Upper lobe of left lung (tissue), 6 donors: ENCODE measurements at regions not wholly inside any gene's neighbourhood (a gene's known extent, or its start where the extent isn't known, plus 50 kb on each side); places are given as distances from the start of the nearest gene placed in this dataset.

Experiments
- ATAC-seq, 2 donors: fragments of 200-7000 bp; cut with Tn5 transposase; one replicate each; pipeline ENCODE4 v1.9.1; 2022; ENCODE audit warnings: mild to moderate bottlenecking in 2 of 2, moderate library complexity in 2 of 2; ENCODE audit not compliant: low FRiP score in 2 of 2
- DNase-seq, 2 donors: peaks; one replicate each; pipeline ENCODE4 v3.0.0-alpha.2; 2019 to 2020
- H3K27ac ChIP-seq, 4 donors: fragments of 200-600 bp; sonication (generic); one replicate each; pipeline ENCODE4 v1.5.1; 2016 to 2019
- H3K27me3 ChIP-seq, 4 donors: fragments of 200-600 bp; sonication (generic); one replicate each; pipeline ENCODE4 v1.5.1; 2017 to 2019
- H3K36me3 ChIP-seq, 4 donors: fragments of 200-600 bp; sonication (generic); one replicate each; pipeline ENCODE4 v1.5.1; 2016 to 2019
- H3K4me1 ChIP-seq, 4 donors: fragments of 200-600 bp; sonication (generic); one replicate each; pipeline ENCODE4 v1.5.1; 2018 to 2019
- H3K4me3 ChIP-seq, 4 donors: fragments of 200-600 bp; sonication (generic); one replicate each; pipeline ENCODE4 v1.5.1; 2017 to 2019; ENCODE audit warnings: mild to moderate bottlenecking in 2 of 4, moderate library complexity in 1 of 4
- H3K9me3 ChIP-seq, 4 donors: fragments of 200-600 bp; sonication (generic); one replicate each; pipeline ENCODE4 v1.5.1; 2018 to 2019
- CTCF ChIP-seq, 6 experiments: fragments of 450-650 bp in 4 of 6; fragments of 200-600 bp in 2 of 6; sonication (generic) in 2 of 6; IDR thresholded peaks; one replicate each; pipeline ENCODE4 v1.5.1; 2016 to 2019; ENCODE audit warnings: antibody characterized with exemption in 6 of 6
- EP300 ChIP-seq, 4 donors: sonication (generic); formaldehyde crosslinking; IDR thresholded peaks; one replicate each; pipeline ENCODE4 v1.5.1; 2017; ENCODE audit warnings: antibody characterized with exemption in 4 of 4, control low read depth in 2 of 4
- POLR2A ChIP-seq, 4 donors: fragments of 450-650 bp; IDR thresholded peaks; one replicate each; pipeline ENCODE4 v1.5.1; 2016 to 2017; ENCODE audit warnings: antibody characterized with exemption in 4 of 4, mild to moderate bottlenecking in 2 of 4
- POLR2AphosphoS5 ChIP-seq, 2 donors: sonication (generic); formaldehyde crosslinking; IDR thresholded peaks; one replicate each; pipeline ENCODE4 v1.5.1; 2017; ENCODE audit warnings: antibody characterized with exemption in 2 of 2
- WGBS, 2 donors: methylation state at CpG; one replicate each; pipeline ENCODE4 v1.1.5; 2017 to 2018; 5-methylcytosine and 5-hydroxymethylcytosine counted together
- donor health status: DM: no; HTN: no; CAD: no; lungs with moderate emphysema.
- donor health status: DM: no; HTN: yes; CAD: no; lungs with severe emphysema.

DNA sequence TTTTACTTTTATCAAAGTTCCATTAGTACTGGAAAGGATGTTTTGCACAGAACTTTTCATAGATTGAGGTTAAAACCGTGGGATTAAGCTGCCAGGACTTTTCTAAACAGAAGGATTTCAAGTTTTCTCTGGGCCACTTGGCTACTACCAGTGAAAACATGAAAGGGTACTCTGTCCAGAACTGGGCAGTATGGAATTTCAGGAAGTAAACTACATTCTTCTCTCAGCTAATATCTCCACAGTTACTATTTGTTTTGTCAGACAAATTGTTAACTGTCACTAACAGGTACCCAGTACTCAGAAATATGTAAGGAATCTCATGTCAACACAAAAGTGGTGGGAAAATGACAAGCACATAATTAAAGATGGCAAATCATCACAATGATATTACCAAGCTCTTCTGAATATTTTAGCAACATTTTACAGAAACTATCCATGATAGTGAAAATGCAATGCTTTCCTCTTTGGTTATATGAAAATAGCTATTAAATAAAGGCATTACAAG, 454.4 kb downstream of the C4orf33 start:
- peaks cover 0 to 11% (median 6%) of the 10 kb centered on the region in 4 donors for H3K4me1 ChIP-seq
- H3K4me3 ChIP-seq = no peak overlapping the region
- DNase-seq (no peak), ATAC-seq (no peak)
- TF ChIP-seq CTCF (IDR thresholded peaks at IDR 0.05) (no peak), POLR2A (IDR thresholded peaks at IDR 0.05) (no peak), EP300 (IDR thresholded peaks at IDR 0.05) (no peak), POLR2AphosphoS5 (IDR thresholded peaks at IDR 0.05) (no peak)
- 27 to 33% methylated on average over 1 of the region's 1 CpG for WGBS, 2 donors
- H3K36me3 ChIP-seq = no peaks in the 10 kb centered on the region
- H3K27me3 ChIP-seq = no peaks in the 10 kb centered on the region
- H3K27ac ChIP-seq = no peak overlapping the region
- H3K9me3 ChIP-seq = no peaks in the 10 kb centered on the region

- WGBS, 2 donors = 42 to 88% methylated on average over 1 of the region's 1 CpG
- DNase-seq (no peak), ATAC-seq (no peak)
- Histone ChIP-seq H3K4me1 (no peaks in the 10 kb centered on the region), H3K4me3 (no peak overlapping the region), H3K9me3 (no peaks in the 10 kb centered on the region), H3K27ac (no peak overlapping the region), H3K27me3 (no peaks in the 10 kb centered on the region), H3K36me3 (no peaks in the 10 kb centered on the region)
- TF ChIP-seq POLR2AphosphoS5 (IDR thresholded peaks at IDR 0.05) (no peak), POLR2A (IDR thresholded peaks at IDR 0.05) (no peak), CTCF (IDR thresholded peaks at IDR 0.05) (no peak), EP300 (IDR thresholded peaks at IDR 0.05) (no peak)
These were observed 465.3 kb downstream of the C4orf33 start for GRCh38 chr4:129561280-129561679.

DNA sequence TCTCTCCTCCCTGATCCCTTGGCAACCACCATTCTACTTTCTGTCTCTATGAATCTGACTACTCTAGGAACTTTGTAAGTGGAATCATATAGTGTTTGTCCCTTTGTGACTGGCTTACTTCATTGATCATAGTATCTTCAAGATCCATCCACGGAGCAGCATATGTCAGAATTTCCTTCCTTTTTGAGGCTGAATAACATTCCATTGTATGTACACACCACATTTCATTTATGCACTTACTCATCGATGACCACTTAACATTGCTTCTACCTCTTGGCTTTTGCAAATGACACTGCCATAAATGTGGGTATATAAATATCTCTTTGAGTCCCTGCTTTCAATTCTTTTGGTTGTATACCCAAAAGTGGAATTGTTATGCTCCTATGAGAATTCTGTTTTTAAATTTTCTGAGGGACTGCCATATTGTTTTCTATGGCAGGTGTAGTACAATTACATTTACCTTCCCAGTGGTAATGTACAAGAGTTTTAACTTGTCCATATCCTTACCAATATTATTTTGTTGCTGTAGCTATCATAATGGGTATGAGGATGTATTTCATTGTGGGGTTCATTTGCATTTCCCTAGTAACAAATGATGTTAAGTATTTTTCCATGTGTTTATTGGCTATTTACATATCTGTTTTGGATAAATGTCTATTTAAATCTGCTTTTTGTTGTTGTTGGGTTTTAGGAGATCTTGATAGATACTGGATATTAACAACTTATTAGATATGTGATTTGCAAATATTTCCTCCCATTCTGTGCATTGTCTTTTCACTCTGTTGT, 466.1 kb downstream of the C4orf33 start:
- TF ChIP-seq CTCF (IDR thresholded peaks at IDR 0.05) (no peak), POLR2A (IDR thresholded peaks at IDR 0.05) (no peak), POLR2AphosphoS5 (IDR thresholded peaks at IDR 0.05) (no peak), EP300 (IDR thresholded peaks at IDR 0.05) (no peak)
- Histone ChIP-seq H3K4me3 (no peak overlapping the region), H3K36me3 (no peaks in the 10 kb centered on the region), H3K27ac (no peak overlapping the region), H3K9me3 (no peaks in the 10 kb centered on the region), H3K27me3 (no peaks in the 10 kb centered on the region), H3K4me1 (no peaks in the 10 kb centered on the region)
- 41 to 55% methylated on average over 2 of the region's 2 CpGs for WGBS, 2 donors
- DNase-seq (no peak), ATAC-seq (no peak)

GRCh38 chr4:129565214-129565613, 469.3 kb downstream of the C4orf33 start:
- TF ChIP-seq POLR2A (IDR thresholded peaks at IDR 0.05) (no peak), EP300 (IDR thresholded peaks at IDR 0.05) (no peak), CTCF (IDR thresholded peaks at IDR 0.05) (no peak), POLR2AphosphoS5 (IDR thresholded peaks at IDR 0.05) (no peak)
- no peak for ATAC-seq
- Histone ChIP-seq H3K9me3 (no peaks in the 10 kb centered on the region), H3K4me1 (no peaks in the 10 kb centered on the region), H3K27ac (no peak overlapping the region), H3K4me3 (no peak overlapping the region), H3K36me3 (no peaks in the 10 kb centered on the region), H3K27me3 (no peaks in the 10 kb centered on the region)
- no peak for DNase-seq
- 90 to 94% methylated on average over 2 of the region's 2 CpGs for WGBS, 2 donors

DNA sequence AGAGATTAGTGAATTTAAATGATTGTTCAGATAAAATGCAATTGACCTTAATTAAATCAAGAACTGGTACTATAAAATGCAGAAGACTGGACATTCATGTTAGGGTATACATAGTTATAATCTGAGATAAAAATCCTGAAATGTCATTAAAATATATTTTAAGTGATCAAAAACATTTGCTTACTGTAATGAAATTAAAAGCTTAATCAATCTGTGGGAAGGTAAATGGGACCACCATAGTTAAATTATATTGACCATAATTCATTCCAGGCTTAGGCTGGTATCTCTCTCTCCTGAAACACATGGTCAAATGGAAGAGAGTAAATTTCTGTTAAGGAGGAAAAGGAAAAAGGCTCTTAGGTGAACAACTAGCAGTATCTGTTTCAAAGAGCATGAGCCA, 474.4 kb downstream of the C4orf33 start:
- Histone ChIP-seq H3K9me3 (no peaks in the 10 kb centered on the region), H3K4me3 (no peak overlapping the region), H3K27me3 (no peaks in the 10 kb centered on the region), H3K4me1 (no peaks in the 10 kb centered on the region), H3K27ac (no peak overlapping the region), H3K36me3 (no peaks in the 10 kb centered on the region)
- TF ChIP-seq POLR2AphosphoS5 (IDR thresholded peaks at IDR 0.05) (no peak), CTCF (IDR thresholded peaks at IDR 0.05) (no peak), POLR2A (IDR thresholded peaks at IDR 0.05) (no peak), EP300 (IDR thresholded peaks at IDR 0.05) (no peak)
- no peak for DNase-seq
- no peak for ATAC-seq
